ENCODE measurements at regions not wholly inside any gene's neighbourhood (a gene's known extent, or its start where the extent isn't known, plus 50 kb on each side); places are given as distances from the start of the nearest gene placed in this dataset.

DNA sequence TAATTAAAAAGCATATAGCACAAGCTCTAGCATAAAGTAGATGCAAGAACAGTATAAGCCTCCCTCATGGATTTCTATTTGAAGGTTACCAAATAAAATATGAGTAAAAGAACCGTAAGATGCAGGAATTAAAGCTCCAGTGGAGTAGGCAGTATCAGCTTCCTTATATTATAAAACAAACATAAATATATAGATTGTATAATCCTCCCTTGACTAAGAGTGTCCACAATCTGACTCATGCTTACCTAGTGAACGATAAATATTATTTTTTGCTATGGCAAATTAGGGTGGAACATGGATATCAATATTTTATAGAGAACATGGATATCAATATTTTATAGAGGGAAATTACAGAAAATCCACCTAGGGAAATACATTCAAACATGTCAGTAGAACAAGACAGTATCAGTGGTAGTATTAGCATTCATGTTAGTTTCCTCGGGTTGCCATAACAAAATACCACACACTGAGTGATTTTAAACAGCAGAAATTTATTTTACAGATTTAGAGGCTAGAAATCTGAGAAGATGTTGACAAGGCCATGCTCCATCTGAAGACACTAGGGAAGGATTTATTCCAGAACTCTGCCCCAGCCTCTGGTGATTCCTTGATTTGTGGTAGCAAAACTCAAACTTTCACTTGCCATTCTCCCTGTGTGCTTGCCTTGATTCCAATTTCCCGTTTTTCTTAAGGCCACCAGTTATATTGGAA is 1521.3 kb downstream of the SI start:
- TF ChIP-seq, protein P1, sequence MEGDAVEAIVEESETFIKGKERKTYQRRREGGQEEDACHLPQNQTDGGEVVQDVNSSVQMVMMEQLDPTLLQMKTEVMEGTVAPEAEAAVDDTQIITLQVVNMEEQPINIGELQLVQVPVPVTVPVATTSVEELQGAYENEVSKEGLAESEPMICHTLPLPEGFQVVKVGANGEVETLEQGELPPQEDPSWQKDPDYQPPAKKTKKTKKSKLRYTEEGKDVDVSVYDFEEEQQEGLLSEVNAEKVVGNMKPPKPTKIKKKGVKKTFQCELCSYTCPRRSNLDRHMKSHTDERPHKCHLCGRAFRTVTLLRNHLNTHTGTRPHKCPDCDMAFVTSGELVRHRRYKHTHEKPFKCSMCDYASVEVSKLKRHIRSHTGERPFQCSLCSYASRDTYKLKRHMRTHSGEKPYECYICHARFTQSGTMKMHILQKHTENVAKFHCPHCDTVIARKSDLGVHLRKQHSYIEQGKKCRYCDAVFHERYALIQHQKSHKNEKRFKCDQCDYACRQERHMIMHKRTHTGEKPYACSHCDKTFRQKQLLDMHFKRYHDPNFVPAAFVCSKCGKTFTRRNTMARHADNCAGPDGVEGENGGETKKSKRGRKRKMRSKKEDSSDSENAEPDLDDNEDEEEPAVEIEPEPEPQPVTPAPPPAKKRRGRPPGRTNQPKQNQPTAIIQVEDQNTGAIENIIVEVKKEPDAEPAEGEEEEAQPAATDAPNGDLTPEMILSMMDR (IDR thresholded peaks at IDR 0.05), result no peak
- no peak for TF ChIP-seq ZFX (IDR thresholded peaks at IDR 0.05; ENCODE audit: borderline replicate concordance)
